ENCODE measurements at regions not wholly inside any gene's neighbourhood (a gene's known extent, or its start where the extent isn't known, plus 50 kb on each side); places are given as distances from the start of the nearest gene placed in this dataset.
"Not testable (repeated sequence)": the region's sequence is repeated elsewhere in the genome, so short reads cannot be mapped to it uniquely, and the experiment has no call there.

GRCh38 chrX:131424895-131425294 is 119.0 kb upstream of the OR13H1 start (continued):
- TF ChIP-seq POU6F1 (CRISPR knock-in tag; IDR thresholded peaks at IDR 0.05; ENCODE audit: borderline replicate concordance, low read depth) = no peak
- no peak for TF ChIP-seq CREB5 (CRISPR knock-in tag; IDR thresholded peaks at IDR 0.05; ENCODE audit: low read depth)
- TF ChIP-seq GLIS3 (CRISPR knock-in tag; IDR thresholded peaks at IDR 0.05) = no peak

- ATAC-seq = not testable (repeated sequence)
These were observed 113.4 kb upstream of the OR13H1 start for GRCh38 chrX:131430465-131430864.

GRCh38 chrX:131441033-131441432 is 102.8 kb upstream of the OR13H1 start:
- TF ChIP-seq PATZ1 (CRISPR knock-in tag; IDR thresholded peaks at IDR 0.05; ENCODE audit: borderline replicate concordance) (no peak), ZNF565 (CRISPR knock-in tag; conservative IDR thresholded peaks at IDR 0.05; ENCODE audit: low read depth) (no peak), CREB5 (CRISPR knock-in tag; IDR thresholded peaks at IDR 0.05; ENCODE audit: low read depth) (no peak), SNAI2 (CRISPR knock-in tag; IDR thresholded peaks at IDR 0.05) (no peak), ZNF8 (CRISPR knock-in tag; IDR thresholded peaks at IDR 0.05) (no peak), CSRNP3 (CRISPR knock-in tag; IDR thresholded peaks at IDR 0.05) (no peak), ESRRG (CRISPR knock-in tag; IDR thresholded peaks at IDR 0.05) (no peak), ARNTL (CRISPR knock-in tag; IDR thresholded peaks at IDR 0.05; ENCODE audit: borderline replicate concordance, low read depth) (no peak), ZFP30 (CRISPR knock-in tag; IDR thresholded peaks at IDR 0.05) (no peak), PPARA (CRISPR knock-in tag; IDR thresholded peaks at IDR 0.05; ENCODE audit: borderline replicate concordance) (no peak), OSR1 (CRISPR knock-in tag; IDR thresholded peaks at IDR 0.05) (no peak), TCF4 (CRISPR knock-in tag; IDR thresholded peaks at IDR 0.05; ENCODE audit: borderline replicate concordance) (no peak), ISL1 (CRISPR knock-in tag; IDR thresholded peaks at IDR 0.05) (no peak)
- ATAC-seq = no peak

- TF ChIP-seq CREB5 (CRISPR knock-in tag; IDR thresholded peaks at IDR 0.05; ENCODE audit: low read depth) (no peak), CSDC2 (CRISPR knock-in tag; IDR thresholded peaks at IDR 0.05) (no peak), PATZ1 (CRISPR knock-in tag; IDR thresholded peaks at IDR 0.05; ENCODE audit: borderline replicate concordance) (no peak), ISL1 (CRISPR knock-in tag; IDR thresholded peaks at IDR 0.05) (no peak), ZNF70 (CRISPR knock-in tag; IDR thresholded peaks at IDR 0.05) (no peak)
- no peak for ATAC-seq
These were observed 97.9 kb upstream of the OR13H1 start for GRCh38 chrX:131445955-131446354.

- ATAC-seq = not testable (repeated sequence)
These were observed 82.0 kb upstream of the OR13H1 start for GRCh38 chrX:131461855-131462254.

- not testable (repeated sequence) for ATAC-seq
These were observed 70.1 kb upstream of the OR13H1 start for GRCh38 chrX:131473809-131474208.

Measured in SK-N-SH treated with all-trans-retinoic acid at 6 μM for 48 hours (cell line).